ENCODE measurements at regions not wholly inside any gene's neighbourhood (a gene's known extent, or its start where the extent isn't known, plus 50 kb on each side); places are given as distances from the start of the nearest gene placed in this dataset.
A peak's percentile ranks its signal among the peaks of the same experiment; 100 is the strongest.

DNA sequence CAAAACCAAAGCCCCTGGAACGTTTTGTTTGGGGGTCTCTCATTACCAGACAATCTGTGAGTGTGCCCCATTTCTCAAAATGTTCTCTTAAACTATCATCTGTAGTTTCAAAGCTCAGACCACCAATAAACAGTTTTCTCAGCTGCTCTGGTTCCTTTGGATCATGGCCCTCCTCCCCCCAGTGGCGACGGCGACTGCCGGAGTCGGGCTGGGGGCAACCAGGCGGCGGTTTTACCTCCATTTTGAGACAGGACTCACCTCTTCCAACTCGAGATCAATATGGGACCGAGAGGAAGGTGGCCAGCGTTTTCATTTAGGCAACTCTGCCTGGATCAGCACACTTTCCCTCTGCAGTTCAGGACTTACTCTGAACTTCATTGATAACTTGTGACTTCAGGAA, 141.5 kb upstream of the ZNF32 start:
- H3K36me3 ChIP-seq (ENCODE audit: control insufficient read depth, insufficient read depth, low read length): no peaks in the 10 kb centered on the region
- no peaks in the 10 kb centered on the region for H3K9me3 ChIP-seq (ENCODE audit: control insufficient read depth, insufficient read depth, low read length)
- H3K27me3 ChIP-seq (ENCODE audit: control insufficient read depth, insufficient read depth, low read length): no peaks in the 10 kb centered on the region
- H3K27ac ChIP-seq (ENCODE audit: low read depth, low read length): no peak overlapping the region
- no peak overlapping the region for H3K4me3 ChIP-seq (ENCODE audit: low read depth, low read length)
- 87% methylated on average over 11 of the region's 11 CpGs for WGBS (ENCODE audit: insufficient coverage)
- no peak for DNase-seq (ENCODE audit: low read depth in 4 of 6, low spot score in 6 of 6)
- H3K4me1 ChIP-seq (ENCODE audit: control insufficient read depth, insufficient read depth, low read length): no peaks in the 10 kb centered on the region

DNA sequence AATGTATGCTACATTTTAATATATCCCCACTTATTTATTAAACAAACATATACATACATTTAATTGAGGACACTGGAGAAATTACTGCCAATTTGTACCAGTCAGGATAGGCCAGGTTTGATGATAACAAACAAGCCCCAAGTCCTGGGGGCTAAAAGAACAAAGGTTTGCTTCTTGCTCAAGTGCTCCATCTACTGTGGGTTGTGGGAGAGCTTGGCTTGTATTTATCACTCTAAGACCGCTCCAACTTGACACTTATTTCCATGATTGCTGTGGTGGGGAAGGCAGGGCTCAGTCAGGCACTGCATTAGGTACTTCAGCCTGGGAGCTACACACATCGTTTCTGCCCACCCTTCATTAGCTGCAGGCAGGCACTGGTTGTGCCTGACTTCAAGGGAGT, 136.6 kb upstream of the ZNF32 start:
- no peaks in the 10 kb centered on the region for H3K36me3 ChIP-seq (ENCODE audit: control insufficient read depth, insufficient read depth, low read length)
- H3K27me3 ChIP-seq (ENCODE audit: control insufficient read depth, insufficient read depth, low read length): no peaks in the 10 kb centered on the region
- DNase-seq (ENCODE audit: low read depth in 4 of 6, low spot score in 6 of 6): no peak
- no peaks in the 10 kb centered on the region for H3K9me3 ChIP-seq (ENCODE audit: control insufficient read depth, insufficient read depth, low read length)
- WGBS (ENCODE audit: insufficient coverage): no CpG with 5 or more reads among the region's 2 CpGs
- no peak overlapping the region for H3K4me3 ChIP-seq (ENCODE audit: low read depth, low read length)
- no peak overlapping the region for H3K27ac ChIP-seq (ENCODE audit: low read depth, low read length)
- no peaks in the 10 kb centered on the region for H3K4me1 ChIP-seq (ENCODE audit: control insufficient read depth, insufficient read depth, low read length)

DNA sequence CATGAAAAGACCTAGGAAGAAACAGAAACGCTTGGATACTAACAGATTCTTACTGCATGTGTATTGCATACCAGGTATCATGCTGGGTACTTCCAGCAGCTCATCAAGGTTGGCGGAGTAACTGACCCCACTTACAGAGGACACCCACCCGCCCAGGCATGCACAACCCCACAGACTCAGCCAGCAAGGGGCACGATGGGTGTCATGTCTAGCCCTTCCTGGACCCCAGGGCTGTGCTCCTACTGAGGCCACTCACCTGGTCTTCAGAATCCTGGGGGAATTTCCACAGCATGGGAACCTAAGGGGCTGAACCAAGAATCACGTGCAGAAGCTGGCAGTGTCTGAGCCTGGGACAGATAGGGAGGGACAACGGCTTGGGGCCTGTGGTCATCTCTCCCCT, 134.1 kb upstream of the ZNF32 start:
- Histone ChIP-seq H3K9me3 (ENCODE audit: control insufficient read depth, insufficient read depth, low read length) (no peaks in the 10 kb centered on the region), H3K4me3 (ENCODE audit: low read depth, low read length) (no peak overlapping the region), H3K27ac (ENCODE audit: low read depth, low read length) (no peak overlapping the region), H3K4me1 (ENCODE audit: control insufficient read depth, insufficient read depth, low read length) (no peaks in the 10 kb centered on the region), H3K27me3 (ENCODE audit: control insufficient read depth, insufficient read depth, low read length) (no peaks in the 10 kb centered on the region), H3K36me3 (ENCODE audit: control insufficient read depth, insufficient read depth, low read length) (no peaks in the 10 kb centered on the region)
- no peak for DNase-seq (ENCODE audit: low read depth in 4 of 6, low spot score in 6 of 6)
- 91% methylated on average over 4 of the region's 6 CpGs for WGBS (ENCODE audit: insufficient coverage)

DNA sequence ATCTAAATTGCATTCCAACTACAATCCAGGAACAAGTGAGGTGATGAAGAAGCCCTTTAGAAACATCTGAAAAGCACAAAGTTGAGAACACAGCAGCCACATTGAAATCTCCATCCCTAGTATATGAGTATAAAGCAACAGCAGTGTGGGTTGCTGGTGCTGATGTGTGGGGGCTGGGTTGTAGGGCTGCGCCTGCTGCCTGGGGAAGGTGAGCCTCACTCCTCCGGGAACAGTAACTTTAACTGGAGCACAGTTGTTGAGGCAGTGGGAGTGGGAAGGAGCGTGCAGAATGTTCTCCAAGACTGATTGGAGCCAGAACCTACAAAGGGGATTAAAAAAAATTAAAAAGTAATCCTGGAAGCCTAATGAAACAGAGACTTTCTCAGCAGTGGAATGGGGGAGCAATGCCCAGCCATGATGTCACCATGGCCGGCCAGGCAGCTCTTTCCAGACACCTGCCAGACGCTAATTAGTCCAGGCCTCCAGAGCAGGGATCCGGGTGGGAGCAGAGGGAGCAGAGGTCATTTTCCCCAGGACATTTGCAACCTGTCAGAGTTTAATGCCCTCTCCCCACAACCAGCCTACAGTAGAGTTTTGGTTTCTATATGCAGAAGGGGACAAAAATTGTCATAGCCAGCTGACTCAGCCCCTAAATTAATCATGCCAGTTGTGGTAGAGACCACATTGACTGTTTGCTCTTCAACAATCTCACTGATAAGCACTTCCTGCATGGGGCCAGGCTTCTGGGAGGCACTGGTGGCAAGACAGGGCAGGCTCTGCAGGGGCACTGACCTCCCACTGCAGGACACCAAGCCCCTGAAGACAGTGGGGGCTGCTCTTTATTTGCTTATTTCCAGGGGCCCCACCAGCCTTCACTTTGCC, 133.0 kb upstream of the ZNF32 start:
- Histone ChIP-seq H3K9me3 (ENCODE audit: control insufficient read depth, insufficient read depth, low read length) (no peaks in the 10 kb centered on the region), H3K27ac (ENCODE audit: low read depth, low read length) (no peak overlapping the region), H3K27me3 (ENCODE audit: control insufficient read depth, insufficient read depth, low read length) (no peaks in the 10 kb centered on the region), H3K4me1 (ENCODE audit: control insufficient read depth, insufficient read depth, low read length) (no peaks in the 10 kb centered on the region), H3K4me3 (ENCODE audit: low read depth, low read length) (no peak overlapping the region), H3K36me3 (ENCODE audit: control insufficient read depth, insufficient read depth, low read length) (no peaks in the 10 kb centered on the region)
- WGBS (ENCODE audit: insufficient coverage): 88% methylated on average over 4 of the region's 6 CpGs
- DNase-seq (ENCODE audit: low read depth in 4 of 6, low spot score in 6 of 6): peak in 1 of 6 donors; percentile 8

DNA sequence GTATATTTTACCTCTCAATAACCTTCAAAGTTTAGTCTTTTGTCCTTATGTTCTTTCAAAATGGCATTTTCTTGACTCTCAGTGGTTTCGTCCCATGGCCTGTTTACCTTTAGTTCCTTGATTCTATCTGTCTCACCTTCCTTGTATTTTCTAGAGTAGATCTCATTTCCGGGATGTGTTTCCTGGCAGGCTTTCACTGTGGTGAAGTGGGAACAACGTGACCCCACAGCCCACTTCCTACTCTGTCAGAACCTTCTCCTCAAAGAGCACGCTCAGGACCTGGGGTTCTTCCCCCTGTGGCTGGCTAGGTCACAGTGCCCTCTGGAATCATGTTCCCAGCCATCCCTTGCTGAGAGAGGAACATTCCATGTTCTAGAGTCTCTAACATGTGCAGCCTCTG, 129.9 kb upstream of the ZNF32 start:
- Histone ChIP-seq H3K4me3 (ENCODE audit: low read depth, low read length) (no peak overlapping the region), H3K9me3 (ENCODE audit: control insufficient read depth, insufficient read depth, low read length) (no peaks in the 10 kb centered on the region), H3K36me3 (ENCODE audit: control insufficient read depth, insufficient read depth, low read length) (no peaks in the 10 kb centered on the region), H3K27ac (ENCODE audit: low read depth, low read length) (no peak overlapping the region), H3K4me1 (ENCODE audit: control insufficient read depth, insufficient read depth, low read length) (no peaks in the 10 kb centered on the region), H3K27me3 (ENCODE audit: control insufficient read depth, insufficient read depth, low read length) (no peaks in the 10 kb centered on the region)
- DNase-seq (ENCODE audit: low read depth in 4 of 6, low spot score in 6 of 6): no peak
- WGBS (ENCODE audit: insufficient coverage): 100% methylated on average over 1 of the region's 4 CpGs

DNA sequence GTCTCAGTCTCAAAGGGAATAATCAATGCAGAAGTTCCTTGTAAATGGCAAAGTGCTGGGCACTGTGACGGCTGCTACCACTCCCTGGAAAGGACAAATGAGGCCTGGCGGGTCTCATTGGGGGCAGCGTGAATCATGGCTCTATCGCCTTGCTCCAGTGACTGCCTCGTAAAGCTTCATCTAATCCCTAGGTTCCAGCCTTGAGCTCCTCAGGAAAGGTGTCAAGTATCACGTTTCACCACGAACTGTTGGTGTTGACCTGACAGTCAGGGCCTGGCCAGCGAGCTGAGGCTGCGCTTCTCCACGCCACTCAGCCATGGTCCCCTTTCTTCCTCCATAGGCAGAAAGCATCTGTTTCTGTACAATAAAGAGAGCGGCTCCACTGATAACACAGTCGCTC, 126.7 kb upstream of the ZNF32 start:
- 85% methylated on average over 11 of the region's 12 CpGs for WGBS (ENCODE audit: insufficient coverage)
- no peaks in the 10 kb centered on the region for H3K27me3 ChIP-seq (ENCODE audit: control insufficient read depth, insufficient read depth, low read length)
- H3K9me3 ChIP-seq (ENCODE audit: control insufficient read depth, insufficient read depth, low read length): no peaks in the 10 kb centered on the region
- H3K4me1 ChIP-seq (ENCODE audit: control insufficient read depth, insufficient read depth, low read length): no peaks in the 10 kb centered on the region
- no peak overlapping the region for H3K27ac ChIP-seq (ENCODE audit: low read depth, low read length)
- H3K36me3 ChIP-seq (ENCODE audit: control insufficient read depth, insufficient read depth, low read length): no peaks in the 10 kb centered on the region
- H3K4me3 ChIP-seq (ENCODE audit: low read depth, low read length): no peak overlapping the region
- no peak for DNase-seq (ENCODE audit: low read depth in 4 of 6, low spot score in 6 of 6)

DNA sequence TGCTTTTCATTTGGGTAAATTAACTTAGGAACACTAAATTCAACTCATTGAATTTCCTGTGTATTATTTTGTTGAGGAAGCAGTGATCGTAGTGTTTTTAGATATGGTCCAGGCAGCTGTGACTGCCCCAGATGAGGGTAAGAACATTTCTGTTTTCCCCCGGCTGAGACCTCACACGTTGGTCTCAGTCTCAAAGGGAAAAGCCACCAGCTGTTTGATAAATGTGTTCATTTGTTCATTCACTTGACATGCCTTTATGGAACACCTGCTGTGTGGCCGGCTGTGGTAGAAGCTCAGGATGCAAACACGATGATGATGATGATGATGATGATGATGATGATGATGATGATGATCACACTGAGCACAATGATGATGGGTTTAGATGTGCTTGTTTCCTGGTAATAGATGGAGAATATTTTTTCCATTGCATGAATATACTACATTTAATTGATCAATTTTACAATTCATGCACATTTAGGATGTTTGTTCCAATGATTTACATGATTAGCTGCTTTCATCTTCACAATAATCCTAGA, 125.6 kb upstream of the ZNF32 start:
- H3K4me3 ChIP-seq (ENCODE audit: low read depth, low read length): no peak overlapping the region
- no peak for DNase-seq (ENCODE audit: low read depth in 4 of 6, low spot score in 6 of 6)
- no peak overlapping the region for H3K27ac ChIP-seq (ENCODE audit: low read depth, low read length)
- H3K4me1 ChIP-seq (ENCODE audit: control insufficient read depth, insufficient read depth, low read length): no peaks in the 10 kb centered on the region
- H3K27me3 ChIP-seq (ENCODE audit: control insufficient read depth, insufficient read depth, low read length): no peaks in the 10 kb centered on the region
- H3K9me3 ChIP-seq (ENCODE audit: control insufficient read depth, insufficient read depth, low read length): no peaks in the 10 kb centered on the region
- no peaks in the 10 kb centered on the region for H3K36me3 ChIP-seq (ENCODE audit: control insufficient read depth, insufficient read depth, low read length)
- WGBS (ENCODE audit: insufficient coverage): 10% methylated on average over 2 of the region's 5 CpGs

DNA sequence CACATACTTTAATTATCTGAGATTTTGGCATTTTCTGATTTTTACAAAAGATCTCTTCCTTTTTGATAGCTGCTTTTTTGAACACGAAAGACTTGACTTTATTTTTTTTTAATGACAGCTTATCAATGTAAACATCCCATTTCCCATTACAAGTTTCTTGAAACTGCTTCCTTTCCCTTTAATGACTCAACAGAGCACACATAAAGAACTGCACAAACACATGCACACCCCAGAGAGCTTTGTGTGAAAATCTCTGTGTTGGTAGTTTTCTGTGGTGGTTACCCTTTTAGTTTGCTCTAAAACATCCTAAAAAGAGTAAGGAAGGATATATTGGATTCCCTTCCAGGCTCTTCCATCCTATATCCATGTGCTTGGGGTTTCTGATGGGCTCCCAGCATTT, 125.1 kb upstream of the ZNF32 start:
- WGBS (ENCODE audit: insufficient coverage): no CpG with 5 or more reads among the region's 1 CpG
- Histone ChIP-seq H3K4me1 (ENCODE audit: control insufficient read depth, insufficient read depth, low read length) (no peaks in the 10 kb centered on the region), H3K27me3 (ENCODE audit: control insufficient read depth, insufficient read depth, low read length) (no peaks in the 10 kb centered on the region), H3K36me3 (ENCODE audit: control insufficient read depth, insufficient read depth, low read length) (no peaks in the 10 kb centered on the region), H3K9me3 (ENCODE audit: control insufficient read depth, insufficient read depth, low read length) (no peaks in the 10 kb centered on the region), H3K4me3 (ENCODE audit: low read depth, low read length) (no peak overlapping the region), H3K27ac (ENCODE audit: low read depth, low read length) (no peak overlapping the region)
- DNase-seq (ENCODE audit: low read depth in 4 of 6, low spot score in 6 of 6): no peak

DNA sequence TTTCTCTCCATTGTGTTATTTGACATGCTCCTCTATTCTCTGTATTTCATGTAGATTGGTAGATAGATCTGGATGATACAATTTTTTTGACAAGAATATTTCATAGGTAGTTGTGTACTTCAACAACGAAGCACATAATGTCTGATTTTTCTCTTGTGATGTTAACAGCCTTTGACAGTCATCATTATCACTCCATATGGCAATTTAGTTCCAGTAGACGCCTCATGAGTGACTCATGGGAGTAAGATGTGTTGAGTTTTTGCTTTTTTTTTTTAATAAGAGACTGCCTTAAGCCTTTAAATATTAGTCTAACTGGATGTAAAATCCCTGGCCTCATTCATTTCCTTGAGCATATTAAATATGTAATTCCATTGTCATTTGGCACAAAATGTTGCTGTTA, 123.5 kb upstream of the ZNF32 start:
- WGBS (ENCODE audit: insufficient coverage): no CpG with 5 or more reads among the region's 2 CpGs
- Histone ChIP-seq H3K4me3 (ENCODE audit: low read depth, low read length) (no peak overlapping the region), H3K27me3 (ENCODE audit: control insufficient read depth, insufficient read depth, low read length) (no peaks in the 10 kb centered on the region), H3K36me3 (ENCODE audit: control insufficient read depth, insufficient read depth, low read length) (no peaks in the 10 kb centered on the region), H3K9me3 (ENCODE audit: control insufficient read depth, insufficient read depth, low read length) (no peaks in the 10 kb centered on the region), H3K27ac (ENCODE audit: low read depth, low read length) (no peak overlapping the region), H3K4me1 (ENCODE audit: control insufficient read depth, insufficient read depth, low read length) (no peaks in the 10 kb centered on the region)
- no peak for DNase-seq (ENCODE audit: low read depth in 4 of 6, low spot score in 6 of 6)

DNA sequence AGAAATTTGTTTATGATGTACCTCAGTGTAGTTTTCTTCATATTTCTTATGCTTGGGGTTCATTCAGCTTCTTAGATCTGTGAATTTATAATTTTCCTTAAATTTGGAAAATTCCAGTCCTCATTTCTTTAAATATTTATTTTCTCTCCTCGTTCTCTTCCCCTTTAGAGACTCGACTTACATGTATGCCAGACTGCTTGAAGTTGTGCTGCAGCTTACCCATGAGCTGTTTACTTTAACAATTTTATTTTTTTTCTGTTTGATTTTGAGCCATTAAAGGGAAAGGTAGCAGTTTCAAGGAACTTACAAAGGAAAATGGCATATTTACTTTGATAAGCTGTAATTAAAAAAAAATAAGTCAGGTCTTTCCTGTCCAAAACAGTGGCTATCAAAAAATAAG, 123.0 kb upstream of the ZNF32 start:
- Histone ChIP-seq H3K27me3 (ENCODE audit: control insufficient read depth, insufficient read depth, low read length) (no peaks in the 10 kb centered on the region), H3K4me1 (ENCODE audit: control insufficient read depth, insufficient read depth, low read length) (no peaks in the 10 kb centered on the region), H3K4me3 (ENCODE audit: low read depth, low read length) (no peak overlapping the region), H3K36me3 (ENCODE audit: control insufficient read depth, insufficient read depth, low read length) (no peaks in the 10 kb centered on the region), H3K9me3 (ENCODE audit: control insufficient read depth, insufficient read depth, low read length) (no peaks in the 10 kb centered on the region), H3K27ac (ENCODE audit: low read depth, low read length) (no peak overlapping the region)
- no CpG with 5 or more reads among the region's 2 CpGs for WGBS (ENCODE audit: insufficient coverage)
- no peak for DNase-seq (ENCODE audit: low read depth in 4 of 6, low spot score in 6 of 6)

Data from spinal cord (tissue), 9 donors.